HL-60 (cell line): ENCODE measurements at regions not wholly inside any gene's neighbourhood (a gene's known extent, or its start where the extent isn't known, plus 50 kb on each side); places are given as distances from the start of the nearest gene placed in this dataset.

Experiments
- DNase-seq, 2 experiments: peaks; one replicate each; pipeline ENCODE4 v3.0.0-alpha.2; 2010 to 2020; ENCODE audit warnings: low read depth in 1 of 2, low spot score in 1 of 2
- H3K27ac ChIP-seq: fragments of 250-450 bp; sonication (Bioruptor Pico); replicated peaks from 2 replicates; pipeline ENCODE4 v1.5.1; 2020; ENCODE audit warnings: mild to moderate bottlenecking, moderate library complexity
- H3K27me3 ChIP-seq: fragments of 250-450 bp; sonication (Bioruptor Pico); 2 replicates; pipeline ENCODE4 v1.5.1; 2021; ENCODE audit warnings: mild to moderate bottlenecking, moderate library complexity; ENCODE audit not compliant: insufficient read depth, poor library complexity, severe bottlenecking
- H3K4me3 ChIP-seq: replicated peaks from 2 replicates; pipeline ENCODE4 v1.5.1; 2011; ENCODE audit warnings: mild to moderate bottlenecking, control low read depth, low read length; ENCODE audit not compliant: insufficient read depth
- GABPA ChIP-seq: IDR thresholded peaks from 2 replicates; pipeline ENCODE4 v1.6.1; 2012; ENCODE audit warnings: low read depth
- POLR2AphosphoS5 ChIP-seq: IDR thresholded peaks from 2 replicates; pipeline ENCODE4 v1.6.1; 2012; ENCODE audit warnings: low read depth
- SPI1 ChIP-seq: IDR thresholded peaks from 2 replicates; pipeline ENCODE4 v1.6.1; 2012; ENCODE audit warnings: low read depth, mild to moderate bottlenecking, borderline replicate concordance
- TF ChIP-seq, protein P1 (sequence below): IDR thresholded peaks from one replicate; pipeline ENCODE4 v1.5.1; 2011; ENCODE audit warnings: low read length, control low read depth, inconsistent platforms; ENCODE audit not compliant: insufficient read depth
- TF ChIP-seq, protein P2 (sequence below): IDR thresholded peaks from 2 replicates; pipeline ENCODE4 v1.6.1; 2012; ENCODE audit warnings: low read depth; ENCODE audit not compliant: insufficient replicate concordance

DNA sequence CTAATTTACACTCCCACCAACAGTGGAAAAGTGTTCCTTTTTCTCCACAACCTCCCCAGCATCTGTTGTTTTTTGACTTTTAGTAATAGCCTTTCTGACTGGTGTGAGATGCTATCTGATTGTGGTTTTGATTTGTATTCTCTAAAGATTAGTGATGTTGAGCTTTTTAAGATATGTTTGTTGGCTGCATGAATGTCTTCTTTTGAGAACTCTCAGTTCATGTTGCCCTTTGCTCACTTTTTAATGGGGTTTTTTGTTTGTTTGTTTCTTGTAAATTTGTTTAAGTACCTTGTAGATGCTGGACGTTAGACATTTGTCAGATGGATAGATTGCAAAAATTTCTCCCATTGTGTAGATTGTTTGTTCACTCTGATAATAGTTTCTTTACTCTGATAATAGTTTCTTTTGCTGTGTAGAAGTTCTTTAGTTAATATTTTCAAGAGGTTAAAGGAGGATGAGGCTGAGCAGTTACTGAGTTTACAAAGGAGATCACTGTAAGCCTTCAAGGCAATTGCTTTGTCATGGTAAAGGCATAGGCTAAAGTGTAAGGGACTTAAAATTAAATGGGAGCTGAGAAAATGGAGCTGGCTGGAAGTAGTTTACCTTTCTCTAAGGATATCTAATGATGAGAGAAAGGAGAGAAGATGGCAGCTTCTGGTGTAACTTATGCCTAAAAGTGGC is 323.4 kb downstream of the PCDH7 start:
- H3K4me3 ChIP-seq = no peak overlapping the region
- no peak for DNase-seq
- no peak overlapping the region for H3K27ac ChIP-seq
- H3K27me3 ChIP-seq = no peaks in the 10 kb centered on the region
- no peak for TF ChIP-seq SPI1
- TF ChIP-seq, protein P1, sequence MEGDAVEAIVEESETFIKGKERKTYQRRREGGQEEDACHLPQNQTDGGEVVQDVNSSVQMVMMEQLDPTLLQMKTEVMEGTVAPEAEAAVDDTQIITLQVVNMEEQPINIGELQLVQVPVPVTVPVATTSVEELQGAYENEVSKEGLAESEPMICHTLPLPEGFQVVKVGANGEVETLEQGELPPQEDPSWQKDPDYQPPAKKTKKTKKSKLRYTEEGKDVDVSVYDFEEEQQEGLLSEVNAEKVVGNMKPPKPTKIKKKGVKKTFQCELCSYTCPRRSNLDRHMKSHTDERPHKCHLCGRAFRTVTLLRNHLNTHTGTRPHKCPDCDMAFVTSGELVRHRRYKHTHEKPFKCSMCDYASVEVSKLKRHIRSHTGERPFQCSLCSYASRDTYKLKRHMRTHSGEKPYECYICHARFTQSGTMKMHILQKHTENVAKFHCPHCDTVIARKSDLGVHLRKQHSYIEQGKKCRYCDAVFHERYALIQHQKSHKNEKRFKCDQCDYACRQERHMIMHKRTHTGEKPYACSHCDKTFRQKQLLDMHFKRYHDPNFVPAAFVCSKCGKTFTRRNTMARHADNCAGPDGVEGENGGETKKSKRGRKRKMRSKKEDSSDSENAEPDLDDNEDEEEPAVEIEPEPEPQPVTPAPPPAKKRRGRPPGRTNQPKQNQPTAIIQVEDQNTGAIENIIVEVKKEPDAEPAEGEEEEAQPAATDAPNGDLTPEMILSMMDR = no peak
- TF ChIP-seq POLR2AphosphoS5 = no peak
- TF ChIP-seq, protein P2, sequence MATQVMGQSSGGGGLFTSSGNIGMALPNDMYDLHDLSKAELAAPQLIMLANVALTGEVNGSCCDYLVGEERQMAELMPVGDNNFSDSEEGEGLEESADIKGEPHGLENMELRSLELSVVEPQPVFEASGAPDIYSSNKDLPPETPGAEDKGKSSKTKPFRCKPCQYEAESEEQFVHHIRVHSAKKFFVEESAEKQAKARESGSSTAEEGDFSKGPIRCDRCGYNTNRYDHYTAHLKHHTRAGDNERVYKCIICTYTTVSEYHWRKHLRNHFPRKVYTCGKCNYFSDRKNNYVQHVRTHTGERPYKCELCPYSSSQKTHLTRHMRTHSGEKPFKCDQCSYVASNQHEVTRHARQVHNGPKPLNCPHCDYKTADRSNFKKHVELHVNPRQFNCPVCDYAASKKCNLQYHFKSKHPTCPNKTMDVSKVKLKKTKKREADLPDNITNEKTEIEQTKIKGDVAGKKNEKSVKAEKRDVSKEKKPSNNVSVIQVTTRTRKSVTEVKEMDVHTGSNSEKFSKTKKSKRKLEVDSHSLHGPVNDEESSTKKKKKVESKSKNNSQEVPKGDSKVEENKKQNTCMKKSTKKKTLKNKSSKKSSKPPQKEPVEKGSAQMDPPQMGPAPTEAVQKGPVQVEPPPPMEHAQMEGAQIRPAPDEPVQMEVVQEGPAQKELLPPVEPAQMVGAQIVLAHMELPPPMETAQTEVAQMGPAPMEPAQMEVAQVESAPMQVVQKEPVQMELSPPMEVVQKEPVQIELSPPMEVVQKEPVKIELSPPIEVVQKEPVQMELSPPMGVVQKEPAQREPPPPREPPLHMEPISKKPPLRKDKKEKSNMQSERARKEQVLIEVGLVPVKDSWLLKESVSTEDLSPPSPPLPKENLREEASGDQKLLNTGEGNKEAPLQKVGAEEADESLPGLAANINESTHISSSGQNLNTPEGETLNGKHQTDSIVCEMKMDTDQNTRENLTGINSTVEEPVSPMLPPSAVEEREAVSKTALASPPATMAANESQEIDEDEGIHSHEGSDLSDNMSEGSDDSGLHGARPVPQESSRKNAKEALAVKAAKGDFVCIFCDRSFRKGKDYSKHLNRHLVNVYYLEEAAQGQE = no peak
- TF ChIP-seq GABPA = no peak

DNA sequence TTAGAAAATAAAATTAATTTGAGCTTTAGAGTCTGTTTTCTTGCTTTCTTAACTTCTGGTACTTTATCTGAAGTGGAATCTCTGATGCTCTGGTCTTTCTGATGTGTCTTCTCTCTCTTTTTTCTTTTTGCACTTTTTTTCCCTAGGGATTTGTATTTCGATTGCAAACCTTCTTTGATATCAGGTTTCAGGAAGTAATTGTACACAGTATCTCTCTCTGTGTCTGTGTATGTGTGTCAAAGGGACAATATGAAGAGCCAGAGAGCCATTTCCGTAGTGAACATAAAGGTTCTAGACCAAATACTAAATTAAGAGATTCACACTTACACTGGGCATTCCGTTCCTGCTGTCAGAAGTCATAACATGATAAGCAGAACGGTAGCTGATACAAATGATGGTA is 325.0 kb downstream of the PCDH7 start:
- TF ChIP-seq, protein P1 = no peak
- TF ChIP-seq, protein P2 = no peak
- TF ChIP-seq SPI1 (no peak), POLR2AphosphoS5 (no peak), GABPA (no peak)
- Histone ChIP-seq H3K27ac (no peak overlapping the region), H3K27me3 (no peaks in the 10 kb centered on the region), H3K4me3 (no peak overlapping the region)
- DNase-seq = no peak

- no peak overlapping the region for H3K27ac ChIP-seq
- no peak overlapping the region for H3K4me3 ChIP-seq
- H3K27me3 ChIP-seq = no peaks in the 10 kb centered on the region
- no peak for TF ChIP-seq POLR2AphosphoS5
- TF ChIP-seq, protein P1 = peak; percentile 8
- DNase-seq = no peak
Measured at GRCh38 chr4:31045724-31046318, 325.7 kb downstream of the PCDH7 start.

DNA sequence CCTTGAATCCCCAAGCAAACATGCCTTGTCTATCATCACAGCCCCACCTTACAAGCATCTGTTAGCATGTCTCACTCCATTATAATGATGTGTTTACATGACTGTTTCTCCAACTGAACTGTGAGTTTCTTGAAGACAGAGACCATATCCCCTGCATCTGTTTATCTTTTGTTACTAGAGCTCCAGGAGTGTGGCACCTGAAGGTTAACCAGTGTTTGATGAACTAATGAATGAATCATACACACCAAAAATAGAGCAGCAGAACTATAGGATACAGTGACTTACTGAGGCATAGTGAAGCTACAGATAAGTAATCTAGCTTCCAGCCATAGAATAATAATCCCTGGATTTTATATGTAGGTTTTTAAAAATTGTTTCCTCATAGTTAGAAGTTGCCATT is 331.0 kb downstream of the PCDH7 start:
- H3K4me3 ChIP-seq = no peak overlapping the region
- DNase-seq = no peak

More for the DNA sequence above, 331.0 kb downstream of the PCDH7 start:
- no peaks in the 10 kb centered on the region for H3K27me3 ChIP-seq
- no peak overlapping the region for H3K27ac ChIP-seq
- TF ChIP-seq, protein P2 = no peak
- TF ChIP-seq POLR2AphosphoS5 = no peak
- TF ChIP-seq SPI1 = no peak
- TF ChIP-seq, protein P1 = no peak
- TF ChIP-seq GABPA = no peak
